Brain microvascular endothelial cell (primary cell): ENCODE measurements at regions not wholly inside any gene's neighbourhood (a gene's known extent, or its start where the extent isn't known, plus 50 kb on each side); places are given as distances from the start of the nearest gene placed in this dataset.

ENCODE experiments used
- DNase-seq: peaks from one replicate; pipeline ENCODE4 v3.0.0-alpha.2; 2020
- H3K27ac ChIP-seq: fragments of 250-450 bp; sonication (Bioruptor Pico); 2 replicates; pipeline ENCODE4 v1.5.1; 2020; ENCODE audit warnings: mild to moderate bottlenecking, moderate library complexity
- H3K27me3 ChIP-seq: fragments of 250-450 bp; sonication (Bioruptor Pico); replicated peaks from 2 replicates; pipeline ENCODE4 v1.5.1; 2020; ENCODE audit warnings: mild to moderate bottlenecking
- H3K36me3 ChIP-seq: fragments of 250-450 bp; sonication (Bioruptor Pico); replicated peaks from 2 replicates; pipeline ENCODE4 v1.5.1; 2020; ENCODE audit warnings: mild to moderate bottlenecking
- H3K4me3 ChIP-seq: 2 replicates; pipeline ENCODE4 v1.5.1; 2011; ENCODE audit warnings: low read depth, mild to moderate bottlenecking, control low read depth, low read length, moderate library complexity
- in situ Hi-C: cut with HindIII; loops from 2 replicates; pipeline ENCODE4 v1.10.0; 2017; ENCODE audit warnings: low sequenced_read_pairs, low pct_ligation_motif_present
- TF ChIP-seq, protein P1 (sequence below): IDR thresholded peaks from 2 replicates; pipeline ENCODE4 v1.5.1; 2011; ENCODE audit warnings: low read depth, mild to moderate bottlenecking, moderate library complexity, low read length, control low read depth, inconsistent platforms; ENCODE audit errors: missing control alignments

DNA sequence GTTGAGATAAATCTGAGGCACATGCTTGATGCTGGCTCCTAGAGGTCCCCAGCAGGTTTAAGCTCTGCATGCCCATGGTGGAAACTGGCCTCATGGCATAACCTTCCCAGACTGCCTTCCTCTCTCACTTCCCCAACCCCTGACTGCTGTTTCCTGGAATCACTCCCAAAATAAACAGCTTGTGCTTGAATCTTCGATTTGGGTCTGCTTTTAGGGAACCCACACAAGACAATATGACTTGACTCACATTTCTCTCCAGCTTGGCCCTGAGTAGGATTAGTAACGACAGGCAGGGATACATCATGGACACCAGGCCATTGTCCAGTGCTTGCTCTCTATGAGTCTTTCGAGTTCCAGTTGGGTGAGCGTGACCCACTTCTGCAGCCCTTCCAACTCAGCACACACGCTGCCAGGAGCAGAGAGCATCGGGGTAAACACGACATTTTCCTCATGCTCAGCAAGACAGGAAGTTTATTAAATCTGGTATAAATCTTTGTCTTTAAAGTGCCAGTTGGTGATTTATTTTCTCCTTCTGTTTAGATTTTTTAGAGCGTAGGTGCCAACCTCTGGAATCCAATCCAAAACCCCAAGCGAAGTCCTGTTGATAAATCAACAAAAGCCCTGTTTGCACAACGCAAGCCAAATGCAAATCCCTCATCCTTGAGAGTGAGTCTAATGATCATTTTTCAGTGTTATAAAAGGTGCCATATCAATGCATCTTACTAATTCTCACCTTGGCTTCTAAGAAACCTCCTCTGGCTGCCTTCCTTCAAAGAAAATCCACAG lies 135.0 kb downstream of the FOXA2 start:
- H3K4me3 ChIP-seq, result no peak overlapping the region
- H3K27ac ChIP-seq, result no peak overlapping the region
- in situ Hi-C loops, result no loop called here
- no peak for DNase-seq
- TF ChIP-seq, protein P1, sequence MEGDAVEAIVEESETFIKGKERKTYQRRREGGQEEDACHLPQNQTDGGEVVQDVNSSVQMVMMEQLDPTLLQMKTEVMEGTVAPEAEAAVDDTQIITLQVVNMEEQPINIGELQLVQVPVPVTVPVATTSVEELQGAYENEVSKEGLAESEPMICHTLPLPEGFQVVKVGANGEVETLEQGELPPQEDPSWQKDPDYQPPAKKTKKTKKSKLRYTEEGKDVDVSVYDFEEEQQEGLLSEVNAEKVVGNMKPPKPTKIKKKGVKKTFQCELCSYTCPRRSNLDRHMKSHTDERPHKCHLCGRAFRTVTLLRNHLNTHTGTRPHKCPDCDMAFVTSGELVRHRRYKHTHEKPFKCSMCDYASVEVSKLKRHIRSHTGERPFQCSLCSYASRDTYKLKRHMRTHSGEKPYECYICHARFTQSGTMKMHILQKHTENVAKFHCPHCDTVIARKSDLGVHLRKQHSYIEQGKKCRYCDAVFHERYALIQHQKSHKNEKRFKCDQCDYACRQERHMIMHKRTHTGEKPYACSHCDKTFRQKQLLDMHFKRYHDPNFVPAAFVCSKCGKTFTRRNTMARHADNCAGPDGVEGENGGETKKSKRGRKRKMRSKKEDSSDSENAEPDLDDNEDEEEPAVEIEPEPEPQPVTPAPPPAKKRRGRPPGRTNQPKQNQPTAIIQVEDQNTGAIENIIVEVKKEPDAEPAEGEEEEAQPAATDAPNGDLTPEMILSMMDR, result no peak
- no peaks in the 10 kb centered on the region for H3K36me3 ChIP-seq
- no peaks in the 10 kb centered on the region for H3K27me3 ChIP-seq

DNA sequence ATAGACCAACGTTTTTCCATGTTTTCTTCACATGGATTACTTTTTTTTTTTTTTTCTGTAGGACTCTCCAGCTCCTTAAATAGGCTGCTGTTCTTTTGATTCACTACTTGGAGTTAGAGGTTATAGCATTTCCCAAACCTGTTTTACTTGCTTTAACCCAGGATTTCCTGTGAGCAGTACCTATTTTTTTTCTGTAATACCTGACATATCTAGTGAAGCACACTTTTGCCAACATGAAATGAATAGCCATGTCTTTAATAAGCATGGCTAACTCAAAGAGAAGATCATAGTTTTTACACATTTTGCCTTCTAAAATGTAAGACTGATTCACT lies 137.0 kb downstream of the FOXA2 start:
- Histone ChIP-seq H3K27me3 (no peaks in the 10 kb centered on the region), H3K27ac (no peak overlapping the region), H3K4me3 (no peak overlapping the region), H3K36me3 (no peaks in the 10 kb centered on the region)
- DNase-seq, result no peak
- in situ Hi-C loops, result no loop called here
- TF ChIP-seq, protein P1, result no peak

DNA sequence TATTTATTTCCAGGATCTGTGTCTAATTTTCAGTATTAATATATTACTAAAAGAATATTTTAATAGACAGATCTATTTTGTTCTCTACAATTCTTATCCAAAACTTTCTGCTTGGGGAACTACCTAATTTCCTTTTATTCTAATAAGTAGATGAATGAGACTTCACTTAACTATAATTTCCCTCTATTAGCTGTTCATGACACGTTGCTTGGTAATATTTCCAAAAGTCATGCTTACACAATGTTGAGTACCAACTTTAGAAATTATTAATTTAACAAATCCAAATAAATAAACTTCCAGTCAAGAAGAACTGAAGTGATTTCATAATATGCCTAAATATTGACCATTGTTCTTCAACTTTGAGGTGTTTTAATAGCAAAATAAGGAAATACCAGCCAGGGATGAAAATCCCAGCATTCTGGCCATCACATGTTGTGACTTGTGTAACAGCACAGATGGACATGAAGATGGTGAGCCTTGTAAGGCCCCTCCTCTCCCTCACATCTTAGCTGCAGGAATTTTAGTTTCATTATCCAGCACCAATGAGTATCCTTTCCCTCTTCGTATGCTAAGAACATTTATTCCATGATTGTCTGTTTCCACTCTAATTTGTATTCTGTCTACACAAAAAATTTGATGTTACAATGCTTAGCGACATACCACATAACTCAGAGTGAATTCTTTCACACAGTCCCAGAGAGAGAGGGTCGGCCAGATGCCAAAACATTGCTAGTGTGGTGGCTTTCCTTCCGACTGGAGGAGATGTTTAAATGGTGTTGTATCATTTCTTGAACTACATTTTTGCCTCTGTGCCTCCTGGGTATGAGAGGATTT lies 137.5 kb downstream of the FOXA2 start:
- Histone ChIP-seq H3K27me3 (no peaks in the 10 kb centered on the region), H3K27ac (no peak overlapping the region), H3K36me3 (no peaks in the 10 kb centered on the region), H3K4me3 (no peak overlapping the region)
- in situ Hi-C loops, result no loop called here
- TF ChIP-seq, protein P1, result no peak
- no peak for DNase-seq

DNA sequence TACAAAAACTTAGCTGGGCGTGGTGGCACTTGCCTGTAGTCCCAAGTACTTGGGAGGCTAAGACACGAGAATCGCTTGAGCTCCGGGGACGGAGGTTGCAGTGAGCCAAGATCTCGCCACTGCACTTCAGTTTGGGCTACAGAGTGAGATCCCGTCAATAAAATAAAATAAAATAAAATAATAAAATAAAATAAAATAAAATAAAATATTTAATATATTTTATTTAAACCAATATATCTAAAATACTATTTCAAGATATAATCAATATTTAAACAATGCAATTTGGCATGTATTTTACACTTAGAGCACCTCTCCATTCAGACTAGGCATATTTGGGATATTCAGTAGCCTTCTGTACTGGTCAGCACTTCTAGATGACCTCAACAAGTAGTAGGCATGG lies 142.1 kb downstream of the FOXA2 start:
- DNase-seq, result no peak
- in situ Hi-C loops, result no loop called here

DNA sequence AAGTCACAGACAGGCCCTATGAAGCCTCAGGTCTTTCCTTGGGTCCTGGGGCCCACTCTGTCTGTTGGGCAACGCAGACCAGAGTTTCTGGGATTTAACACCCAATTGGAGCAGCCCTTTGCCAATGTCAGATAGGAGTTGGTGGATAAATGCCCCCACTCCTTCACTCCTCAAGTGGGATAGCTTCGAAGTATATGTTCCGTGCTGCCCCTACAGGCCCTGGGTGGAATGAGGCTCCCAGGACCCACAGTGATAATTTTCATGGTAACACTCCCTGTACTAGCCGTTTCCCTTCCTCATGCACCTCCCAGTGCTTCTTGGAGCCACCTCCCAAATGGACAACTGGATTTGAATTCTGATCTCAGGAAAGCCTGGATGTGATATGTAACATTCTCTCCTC lies 145.4 kb downstream of the FOXA2 start:
- Histone ChIP-seq H3K27ac (no peak overlapping the region), H3K36me3 (no peaks in the 10 kb centered on the region), H3K4me3 (no peak overlapping the region), H3K27me3 (no peaks in the 10 kb centered on the region)
- in situ Hi-C loops, result no loop called here
- TF ChIP-seq, protein P1, result no peak
- no peak for DNase-seq

More for the DNA sequence above, 142.1 kb downstream of the FOXA2 start:
- no peaks in the 10 kb centered on the region for H3K36me3 ChIP-seq
- no peak overlapping the region for H3K4me3 ChIP-seq
- H3K27ac ChIP-seq, result no peak overlapping the region
- H3K27me3 ChIP-seq, result no peaks in the 10 kb centered on the region
- TF ChIP-seq, protein P1, result no peak

DNA sequence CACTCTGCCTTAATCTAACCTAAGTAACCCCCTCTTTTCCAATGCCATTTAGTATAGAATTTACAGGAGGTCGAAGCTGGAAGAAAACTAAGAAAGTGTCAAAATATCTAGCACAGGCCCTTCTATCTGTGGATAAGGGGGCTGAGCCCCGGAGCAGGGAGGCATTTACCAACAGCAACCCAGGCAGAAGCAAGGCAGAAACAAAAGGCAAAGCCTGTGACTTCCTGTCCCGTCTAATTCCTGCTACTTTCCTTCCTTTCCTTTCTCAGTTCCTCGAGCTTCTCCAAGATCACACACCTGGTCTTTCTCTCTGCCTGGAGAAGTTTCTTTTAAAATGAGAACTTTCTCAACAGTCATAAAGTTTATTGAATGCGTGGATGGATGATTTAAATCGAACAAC lies 146.0 kb downstream of the FOXA2 start:
- TF ChIP-seq, protein P1, result no peak
- DNase-seq, result no peak
- H3K27me3 ChIP-seq, result no peaks in the 10 kb centered on the region
- H3K27ac ChIP-seq, result no peak overlapping the region
- no peaks in the 10 kb centered on the region for H3K36me3 ChIP-seq
- in situ Hi-C loops, result no loop called here
- H3K4me3 ChIP-seq, result no peak overlapping the region
